NCI-H187 treated with DMSO at 0.1 percent for 48 hours (cell line): ENCODE measurements at regions not wholly inside any gene's neighbourhood (a gene's known extent, or its start where the extent isn't known, plus 50 kb on each side); places are given as distances from the start of the nearest gene placed in this dataset.
"Not testable (repeated sequence)": the region's sequence is repeated elsewhere in the genome, so short reads cannot be mapped to it uniquely, and the experiment has no call there.

Experiments
- DNase-seq: peaks from one replicate; lab custom pipeline; 2025; lab: John Stamatoyannopoulos, UW

DNA sequence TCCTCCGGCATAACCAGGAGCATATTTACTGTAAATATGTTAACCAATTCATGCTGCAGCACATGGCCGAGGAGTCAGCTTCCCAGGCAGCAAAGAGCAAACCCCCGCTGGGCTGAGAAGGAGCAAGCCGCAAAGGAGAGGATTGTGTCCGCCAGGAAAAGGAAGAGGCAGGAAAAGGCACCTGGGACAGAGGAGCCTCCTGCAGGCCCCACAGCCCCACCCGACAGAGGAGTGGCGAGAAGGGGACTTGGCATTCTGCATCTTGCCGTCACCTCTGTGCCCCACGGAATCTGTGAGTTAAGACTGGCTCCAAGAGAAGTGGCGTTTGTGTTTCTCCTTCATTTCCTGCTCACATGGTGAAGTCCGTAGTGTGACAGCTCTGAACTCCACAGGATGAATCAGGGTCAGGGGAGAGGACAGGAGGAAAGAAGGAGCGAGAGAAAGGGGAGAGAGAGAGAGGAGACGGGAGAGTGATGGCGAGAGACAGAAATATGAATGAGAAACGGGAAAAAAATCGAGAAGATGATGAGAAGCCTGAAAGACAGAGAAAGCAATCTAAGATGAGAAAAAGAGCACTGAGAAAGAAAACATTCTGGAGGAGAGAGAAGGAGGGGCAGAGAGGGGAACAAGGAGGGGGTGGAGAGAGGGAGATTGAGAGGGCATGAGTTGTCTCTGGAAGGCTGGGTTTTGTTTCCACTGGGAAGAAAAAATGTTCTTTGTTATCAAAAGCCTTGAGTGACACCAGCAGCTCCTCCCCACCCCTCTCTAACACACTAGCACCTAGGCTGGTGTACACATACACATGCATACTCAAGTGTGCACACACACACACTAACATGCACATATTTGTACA lies 489.6 kb downstream of the MN1 start:
- no peak for DNase-seq

DNA sequence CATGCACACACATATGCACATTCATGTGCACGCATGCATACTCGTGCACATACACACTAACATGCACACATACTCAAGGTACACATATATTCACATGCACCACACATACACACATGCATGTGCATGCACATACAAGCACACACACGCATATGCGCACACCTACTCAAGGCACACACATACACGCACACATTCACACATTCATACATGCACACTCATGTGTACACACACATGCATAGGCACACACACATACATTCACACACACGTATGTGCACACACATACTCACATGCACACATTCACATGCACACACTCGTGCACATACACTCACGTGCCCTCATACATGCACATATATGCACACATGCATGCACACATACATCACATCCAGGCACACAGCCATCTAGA lies 489.0 kb downstream of the MN1 start:
- no peak for DNase-seq

DNA sequence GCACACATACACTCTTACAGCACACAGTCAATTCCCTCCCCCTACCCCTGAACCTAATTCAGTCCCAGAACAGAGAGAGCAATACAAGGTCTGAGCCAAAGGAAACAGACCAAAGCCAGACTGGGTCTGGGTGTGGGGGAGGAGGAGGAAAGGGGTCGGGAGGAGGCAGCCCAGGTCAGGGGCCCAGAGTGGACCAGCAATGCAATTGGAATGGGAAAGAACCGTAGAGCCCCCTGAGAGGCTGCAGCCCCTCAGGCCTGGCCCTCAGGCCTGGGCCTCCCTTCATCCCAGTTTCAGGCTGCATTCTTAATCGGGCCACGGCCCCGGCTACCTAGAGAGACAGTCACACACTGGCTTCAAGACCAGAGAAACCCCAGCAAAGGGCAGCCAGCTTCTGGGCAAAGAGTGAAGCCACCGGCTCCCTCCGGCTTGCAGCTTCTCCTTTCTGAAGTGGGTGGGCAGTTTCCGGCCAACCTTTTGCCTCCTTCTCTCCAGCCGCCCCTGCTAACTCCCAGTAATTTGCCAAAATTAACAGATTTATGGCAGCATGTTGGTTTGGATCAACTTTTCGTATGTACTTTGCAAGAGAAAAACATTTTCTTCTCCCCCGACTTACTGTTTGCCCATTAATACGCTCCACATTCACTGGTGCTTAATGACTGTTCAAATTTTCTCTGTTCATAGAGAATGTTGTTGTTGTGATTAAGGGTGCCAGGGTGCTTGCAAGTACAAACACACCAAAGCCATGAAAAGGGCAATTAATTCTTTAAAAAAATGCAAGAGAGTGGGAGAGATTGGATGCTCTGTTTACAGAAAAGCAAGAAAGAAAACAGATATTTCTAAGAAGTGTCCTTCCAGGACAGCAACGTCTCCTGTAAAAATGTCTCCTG lies 488.3 kb downstream of the MN1 start:
- no peak for DNase-seq

DNA sequence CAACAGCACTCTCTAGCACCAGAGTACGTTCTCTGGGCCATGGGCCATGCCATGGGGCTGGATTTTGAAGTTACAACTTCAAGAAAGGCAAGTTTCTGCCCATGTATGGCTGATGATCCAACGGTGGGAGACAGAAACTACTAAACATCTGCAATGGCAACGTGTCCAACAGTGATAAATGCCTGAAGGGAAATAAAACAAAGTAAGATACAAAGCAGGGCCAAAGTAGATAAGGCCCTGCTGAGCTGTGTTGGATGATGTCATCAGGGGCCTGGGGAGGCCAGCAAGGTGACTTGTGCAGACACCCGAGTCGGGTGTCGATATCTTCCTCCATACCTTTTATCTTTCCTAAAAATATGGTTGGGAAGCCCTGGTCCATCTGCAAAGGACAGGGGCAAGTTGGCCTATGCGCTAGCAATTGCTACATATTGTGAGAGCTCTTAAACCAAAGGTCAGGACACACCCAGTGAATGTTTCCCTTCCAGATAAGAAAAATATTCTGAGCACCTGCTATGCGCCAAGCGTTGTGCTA lies 487.2 kb downstream of the MN1 start:
- DNase-seq = no peak

DNA sequence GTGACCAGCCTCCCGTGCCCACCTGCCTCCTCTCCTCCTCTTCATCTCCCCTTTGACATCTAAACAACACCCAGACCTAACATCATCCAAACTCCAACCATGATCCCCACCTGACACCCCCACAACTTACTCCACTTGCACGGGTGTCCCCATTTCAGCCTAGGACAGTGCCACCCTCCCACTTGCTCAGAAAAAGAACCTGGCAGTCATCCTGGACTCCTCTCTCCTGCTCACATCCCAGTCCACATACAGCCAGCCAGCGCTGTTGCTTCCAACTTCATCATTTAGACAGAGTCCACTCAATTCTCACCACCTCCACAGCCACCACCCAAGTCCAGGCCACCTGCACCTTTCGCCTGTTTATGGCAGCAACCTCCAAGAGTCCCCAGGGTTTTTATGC lies 485.7 kb downstream of the MN1 start:
- DNase-seq = no peak

DNA sequence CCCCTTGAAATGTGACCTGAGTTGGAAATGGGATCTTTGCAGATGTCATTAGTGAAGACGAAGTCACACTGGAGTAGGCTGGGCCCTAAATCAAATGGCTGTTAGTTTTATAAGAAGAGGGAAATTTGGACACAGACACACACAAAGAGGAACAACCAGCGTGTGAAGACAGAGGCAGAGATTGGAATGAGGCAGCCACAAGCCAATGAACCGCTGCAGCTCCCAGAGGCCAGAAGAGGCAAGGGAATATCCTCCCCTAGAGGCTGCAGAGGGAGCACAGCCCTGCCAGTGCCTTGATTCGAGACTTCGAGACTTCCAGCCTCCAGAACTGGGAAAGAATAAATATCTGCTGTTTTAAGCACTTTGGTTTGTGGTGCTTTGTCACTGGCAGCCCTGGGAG lies 484.5 kb downstream of the MN1 start:
- no peak for DNase-seq

DNA sequence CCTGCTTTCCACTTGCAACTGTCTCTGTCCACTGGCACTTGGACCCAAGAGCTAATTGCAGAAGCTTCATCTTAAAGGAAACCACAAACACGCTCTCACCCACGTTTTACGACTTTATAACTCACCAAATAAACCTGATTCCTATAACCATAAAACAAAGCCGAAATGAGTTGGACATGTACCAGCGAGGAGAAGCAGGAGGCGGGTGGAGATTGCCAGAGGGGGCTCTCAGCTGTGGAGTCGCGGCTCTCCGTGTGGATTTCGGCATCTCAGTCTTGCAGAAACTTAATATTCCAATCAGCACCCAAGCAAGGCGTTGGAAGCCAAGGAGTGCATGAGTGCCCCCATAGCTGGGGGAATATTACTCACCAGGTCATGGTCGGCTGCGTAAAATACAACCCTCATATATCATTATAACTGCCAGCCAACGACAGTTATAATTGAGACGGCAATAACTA lies 483.6 kb downstream of the MN1 start:
- DNase-seq = no peak

DNA sequence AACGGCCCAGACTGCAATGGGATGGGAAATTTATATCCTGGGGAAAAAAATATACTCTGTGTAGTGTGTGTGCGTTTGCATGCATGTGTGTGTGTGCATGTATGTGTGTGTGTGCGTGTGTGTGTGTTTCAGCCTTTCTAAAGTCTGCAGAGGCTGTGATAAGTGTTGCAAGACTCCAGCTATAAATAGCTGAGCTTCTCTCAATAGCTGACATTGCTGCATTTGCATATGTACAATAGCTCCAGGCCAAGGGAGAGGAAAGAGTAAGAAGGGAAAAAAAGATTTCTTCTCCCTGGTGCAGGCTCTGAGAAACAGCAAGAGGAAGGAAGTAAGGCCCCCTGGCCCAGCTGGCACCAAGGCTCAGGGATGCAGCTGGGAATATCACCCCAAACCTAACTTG lies 483.0 kb downstream of the MN1 start:
- DNase-seq = no peak

DNA sequence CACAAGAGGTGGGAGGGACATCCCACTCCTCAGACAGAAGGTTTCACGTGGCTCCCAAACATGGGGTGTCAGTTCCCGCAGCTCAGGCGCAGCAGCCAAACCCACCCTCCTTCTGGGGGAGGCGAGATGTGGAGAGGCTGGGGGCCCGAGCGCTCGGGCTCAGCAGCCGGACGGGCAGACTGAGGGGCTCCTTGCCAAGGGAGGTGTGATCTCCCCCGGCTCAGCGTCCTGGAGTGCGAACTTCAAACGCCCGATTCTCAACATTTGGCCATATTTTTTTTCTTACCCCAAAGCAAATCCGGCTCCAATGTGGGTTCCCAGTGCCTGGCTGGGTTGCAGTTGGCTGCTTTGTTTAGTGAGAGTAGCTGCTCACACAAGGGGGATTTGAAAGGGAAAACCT lies 477.9 kb downstream of the MN1 start:
- DNase-seq = no peak

DNA sequence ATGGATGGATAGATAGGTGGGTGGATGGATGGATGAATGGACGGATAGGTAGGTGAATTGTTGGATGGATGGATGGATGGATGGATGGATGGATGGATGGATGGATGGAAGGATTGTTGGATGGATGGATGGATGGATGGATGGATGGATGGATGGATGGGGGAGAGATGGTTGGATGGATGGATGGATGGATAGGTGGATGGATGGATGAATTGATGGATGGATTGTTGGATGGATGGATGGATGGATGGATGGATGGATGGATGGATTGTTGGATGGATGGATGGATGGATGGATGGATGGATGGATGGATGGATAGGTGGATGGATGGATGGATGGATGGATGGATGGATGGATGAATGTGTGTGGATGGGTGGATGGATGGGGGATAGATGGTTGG lies 476.6 kb downstream of the MN1 start:
- not testable (repeated sequence) for DNase-seq

DNA sequence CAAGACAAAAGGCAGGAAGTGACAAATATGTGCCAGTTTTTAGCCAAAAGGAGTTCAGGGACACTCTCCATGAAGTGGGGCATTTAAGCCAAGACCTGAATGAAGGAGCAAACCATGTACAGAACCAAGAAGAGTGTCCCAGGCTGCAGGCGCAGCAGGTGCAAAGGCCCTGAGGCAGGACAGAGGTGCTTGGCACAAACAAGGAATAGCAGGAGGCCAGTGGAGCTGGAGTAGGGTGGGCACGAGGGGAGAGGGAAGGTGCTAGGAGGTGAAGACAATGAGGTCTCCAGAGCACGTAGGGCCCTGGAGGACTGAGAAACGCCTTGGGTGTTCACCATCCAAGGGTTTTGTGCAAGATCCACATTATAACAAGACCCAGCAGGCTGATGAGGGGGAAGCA lies 474.1 kb downstream of the MN1 start:
- no peak for DNase-seq

DNA sequence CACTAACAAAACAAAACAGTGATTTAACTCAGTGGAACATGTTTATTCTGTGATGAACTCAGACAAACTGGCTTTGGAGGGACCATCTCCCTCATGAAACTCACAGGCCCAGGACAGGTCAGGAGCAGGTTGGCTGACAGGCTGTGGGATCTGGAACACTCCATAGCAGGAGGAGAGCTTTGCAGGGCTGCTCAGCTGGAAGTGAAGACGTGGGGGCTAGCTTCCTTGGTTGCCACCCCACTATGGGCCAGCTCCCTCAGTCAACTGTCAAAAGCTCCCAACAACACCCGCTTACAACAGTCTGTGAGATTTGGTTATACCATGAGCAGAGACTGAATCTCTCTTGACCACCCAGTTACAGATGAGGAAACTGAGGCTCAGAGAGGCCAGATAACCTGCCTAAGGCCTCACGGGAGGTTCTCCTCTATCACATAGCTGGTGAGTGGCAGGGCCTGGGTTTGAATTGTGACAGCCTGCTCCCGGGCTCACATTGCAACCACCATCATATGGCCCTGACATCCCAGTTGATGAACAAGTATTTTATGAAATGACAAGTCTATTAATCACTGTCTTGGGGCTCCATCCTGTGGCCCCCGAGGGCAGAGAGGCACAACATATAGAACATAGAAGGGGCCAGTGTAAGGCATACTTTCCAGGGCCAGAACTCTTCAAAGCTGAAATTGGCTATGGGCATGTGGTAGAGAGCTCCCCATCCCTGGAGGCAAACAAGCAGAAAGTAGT lies 473.4 kb downstream of the MN1 start:
- no peak for DNase-seq

DNA sequence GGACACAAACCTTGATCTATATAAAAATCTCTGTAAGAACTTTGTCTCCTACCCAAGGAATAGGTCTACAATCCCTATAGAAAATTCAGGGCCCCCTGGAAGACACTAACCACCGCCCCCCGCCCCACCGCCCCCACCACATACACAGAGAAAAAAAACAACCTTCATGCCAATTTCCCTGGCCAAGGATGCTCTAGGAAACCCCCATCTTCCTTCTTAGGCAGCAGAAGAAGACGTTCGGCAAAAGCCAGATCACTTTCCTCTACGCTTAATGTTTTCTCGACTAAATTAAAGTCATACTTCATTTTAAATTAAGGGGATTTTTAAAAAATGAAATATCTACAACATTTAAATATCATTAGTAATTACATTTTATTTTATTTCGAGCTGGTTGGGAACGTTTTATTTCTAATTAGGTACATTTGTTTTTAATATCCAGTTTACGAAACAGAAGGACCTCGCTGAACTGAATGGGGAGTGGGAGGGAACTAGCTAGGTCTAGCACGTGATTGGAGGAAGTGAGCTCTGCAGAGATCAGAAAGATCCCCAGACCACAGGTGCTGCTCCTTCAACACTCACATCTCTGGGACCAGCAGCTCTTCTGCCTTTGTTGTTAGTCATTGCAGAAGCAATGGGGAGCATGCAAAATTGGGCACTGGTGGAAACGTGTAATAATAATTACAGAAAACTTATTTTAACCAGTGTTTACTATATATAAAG lies 472.3 kb downstream of the MN1 start:
- no peak for DNase-seq

DNA sequence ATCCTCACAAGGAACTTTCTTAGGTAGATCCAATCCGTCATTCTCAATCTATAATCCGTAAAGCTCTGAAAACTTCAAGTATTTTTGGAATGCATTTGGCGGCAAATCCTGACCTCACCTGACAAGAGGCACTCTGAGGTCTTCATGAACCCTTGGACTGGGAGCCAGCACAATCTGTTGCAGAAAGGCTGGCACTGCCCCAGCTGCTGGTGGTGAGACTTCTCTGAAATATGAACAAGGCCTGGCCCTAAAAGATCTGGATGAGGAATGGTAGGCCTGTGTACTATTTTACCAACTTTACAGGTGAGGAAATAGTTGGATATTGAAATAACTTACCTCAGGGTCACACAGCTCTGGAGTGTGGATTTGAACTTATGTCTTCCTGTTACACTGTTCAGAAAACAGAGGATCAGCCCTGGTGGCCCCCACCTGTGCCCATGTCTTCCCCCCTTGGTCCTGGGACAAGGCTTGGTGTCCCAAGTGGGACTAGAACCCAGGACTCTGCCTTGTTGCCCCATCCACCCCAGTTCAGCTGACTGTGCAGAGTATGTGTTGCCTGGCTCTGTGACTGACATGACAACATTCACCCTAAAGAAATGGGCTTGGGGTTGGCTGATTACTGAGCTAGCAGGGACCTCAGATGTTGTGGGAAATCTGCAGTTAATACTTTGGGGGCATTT lies 471.4 kb downstream of the MN1 start:
- DNase-seq = no peak

DNA sequence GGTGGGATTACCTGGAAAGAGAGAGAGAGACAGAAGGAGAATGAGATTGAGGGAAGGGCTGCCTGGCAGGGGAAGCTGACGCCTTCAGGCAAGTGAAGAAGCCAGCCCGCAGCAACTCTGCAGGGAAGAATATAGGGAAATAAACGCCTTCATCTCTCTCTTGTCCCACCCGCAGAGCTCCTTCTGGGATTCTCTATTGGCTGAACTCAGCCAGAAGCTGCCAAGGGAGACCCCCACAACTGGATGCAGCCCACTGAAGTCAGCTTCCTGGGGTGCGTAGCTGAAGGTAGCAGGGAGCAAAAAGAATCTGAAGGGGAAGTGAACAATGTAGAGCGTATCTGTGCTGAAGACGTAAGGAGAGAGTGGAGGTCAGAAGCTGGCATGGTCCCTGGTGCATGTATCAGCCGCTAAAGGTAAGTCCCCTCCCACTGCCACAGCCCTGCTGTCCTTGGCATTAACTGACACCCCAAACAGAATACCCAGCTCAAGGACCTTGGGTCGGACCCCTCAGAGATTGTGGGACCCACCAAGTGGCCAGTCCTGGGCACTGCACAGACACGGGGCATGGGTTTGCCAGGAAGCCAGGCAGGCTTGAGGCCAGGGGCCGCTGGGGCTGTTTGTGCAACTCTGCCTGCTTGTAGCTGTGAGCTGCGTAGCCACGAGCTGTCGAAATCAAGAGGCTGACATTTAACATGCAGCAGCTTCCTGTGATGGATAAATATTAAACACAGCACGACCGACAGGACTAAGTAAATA lies 469.9 kb downstream of the MN1 start:
- no peak for DNase-seq

DNA sequence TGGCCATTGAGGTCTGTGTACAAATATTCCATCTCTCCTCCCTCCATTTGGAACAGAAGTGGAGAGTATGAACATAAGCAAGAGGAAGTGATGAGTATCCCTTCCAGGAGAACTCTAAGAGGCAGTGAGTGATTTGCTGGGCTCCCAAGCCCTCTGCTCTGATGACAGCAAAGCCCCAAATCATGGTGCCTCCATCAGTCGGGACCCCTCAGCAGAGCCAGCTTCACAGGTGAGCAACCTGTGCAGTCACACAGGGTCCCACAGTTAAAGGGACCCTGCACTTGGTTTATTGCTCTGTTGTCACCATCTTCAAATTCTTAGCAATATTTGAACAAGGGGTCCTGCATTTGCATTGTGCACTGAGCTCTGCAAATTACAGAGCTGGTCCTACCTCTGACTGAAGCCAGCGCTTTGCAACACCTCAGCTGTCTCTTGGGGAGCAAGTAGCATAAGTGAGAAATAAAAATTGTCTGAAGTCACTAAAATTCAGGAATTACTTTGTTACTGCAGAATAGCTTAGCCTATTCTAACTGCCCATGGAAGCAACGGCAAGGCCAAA lies 466.4 kb downstream of the MN1 start:
- no peak for DNase-seq

DNA sequence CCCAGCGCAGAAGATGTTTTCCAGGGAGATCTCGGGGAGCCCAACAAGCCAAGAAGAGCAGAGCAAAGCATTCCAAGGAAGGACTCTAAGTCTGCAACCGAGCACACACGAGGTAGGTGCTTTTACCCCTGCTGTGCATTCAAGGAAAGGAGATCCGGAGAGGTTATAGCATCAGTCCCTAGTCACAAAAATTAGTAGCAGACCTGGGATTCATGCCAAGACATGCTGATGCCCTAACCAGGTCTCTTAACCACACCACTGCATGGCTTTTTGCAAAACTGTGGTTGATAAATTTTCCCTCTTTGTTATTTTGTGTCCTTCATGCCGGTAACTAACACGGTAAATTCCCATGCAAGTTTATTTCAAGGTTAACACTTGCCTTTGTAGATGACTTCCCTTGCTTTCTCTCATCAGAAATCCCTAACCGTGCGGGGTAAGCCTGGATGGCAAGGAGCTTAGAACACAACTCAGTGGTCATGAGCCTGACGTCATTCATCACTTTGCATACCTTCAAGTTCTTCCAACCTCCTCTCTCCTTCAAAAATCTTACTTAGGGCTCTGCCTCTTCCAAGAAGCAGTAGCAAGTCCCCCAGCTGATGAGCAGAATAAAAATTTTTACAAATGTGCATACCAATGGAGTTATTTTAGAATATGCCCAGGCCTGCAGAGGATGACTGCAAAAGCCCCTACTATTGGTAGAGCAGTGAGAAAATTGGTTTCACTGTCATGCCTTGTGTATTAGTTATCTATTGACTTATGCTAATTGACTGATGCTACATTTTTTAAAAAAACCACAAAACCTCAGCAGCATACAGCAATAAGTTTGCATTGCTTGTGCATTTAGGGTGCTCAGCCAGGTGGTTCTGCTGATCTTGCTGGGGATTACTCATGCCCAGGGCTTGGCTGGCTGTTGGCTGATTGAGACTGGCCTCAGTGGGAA lies 465.1 kb downstream of the MN1 start:
- no peak for DNase-seq

DNA sequence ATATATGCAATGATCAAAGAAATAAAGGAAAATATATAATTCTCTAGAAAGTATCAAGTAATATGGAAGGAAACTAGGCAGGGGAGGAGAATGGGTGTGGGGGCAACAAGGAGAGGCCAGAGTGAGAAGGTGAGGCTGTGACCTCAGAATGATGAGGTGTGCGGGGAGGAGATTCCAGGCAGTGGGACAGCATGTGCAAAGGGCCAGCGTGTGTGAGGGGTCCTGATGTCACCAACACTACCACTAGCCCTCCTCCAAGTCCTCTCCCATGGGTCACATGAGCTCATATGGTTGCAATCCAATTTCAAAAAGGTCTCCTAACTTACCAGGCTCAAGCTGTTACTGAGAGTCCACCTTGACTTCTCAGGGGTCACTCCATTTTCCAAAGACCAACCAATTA lies 463.9 kb downstream of the MN1 start:
- DNase-seq = no peak

DNA sequence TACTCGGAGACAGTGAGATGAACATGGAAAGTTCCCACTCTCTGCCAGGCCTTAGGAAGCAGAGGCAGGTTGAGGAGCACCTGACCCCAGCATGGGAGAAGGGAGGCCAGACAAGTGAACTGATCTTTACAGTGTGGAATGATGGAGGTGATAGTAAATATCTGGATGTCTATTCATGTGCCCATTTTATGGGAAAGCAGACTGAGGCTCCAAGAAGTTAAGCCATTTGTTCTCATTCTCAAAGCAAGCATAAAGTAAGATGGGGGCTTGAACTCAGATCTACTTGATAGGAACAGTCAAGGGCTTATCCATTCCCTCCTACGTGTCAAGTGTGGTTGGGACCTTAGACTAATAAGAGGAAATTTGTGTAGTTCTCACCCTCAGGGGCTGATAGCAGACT lies 461.5 kb downstream of the MN1 start:
- DNase-seq = no peak
